ENCODE measurements at regions not wholly inside any gene's neighbourhood (a gene's known extent, or its start where the extent isn't known, plus 50 kb on each side); places are given as distances from the start of the nearest gene placed in this dataset.
"Not testable (repeated sequence)": the region's sequence is repeated elsewhere in the genome, so short reads cannot be mapped to it uniquely, and the experiment has no call there.

GRCh38 chr21:28580585-28580984 lies 412.1 kb downstream of the LTN1 start:
- DNase-seq (ENCODE audit: low read depth) = no peak
- no peak overlapping the region for H3K4me3 ChIP-seq (replicated peaks; ENCODE audit: low read depth, low read length)
- no peak for TF ChIP-seq CTCF (IDR thresholded peaks at IDR 0.05; ENCODE audit: low read length, missing control alignments)

GRCh38 chr21:28579986-28580550 lies 412.6 kb downstream of the LTN1 start:
- H3K4me3 ChIP-seq (replicated peaks; ENCODE audit: low read depth, low read length) = no peak overlapping the region
- TF ChIP-seq CTCF (IDR thresholded peaks at IDR 0.05; ENCODE audit: low read length, missing control alignments) = no peak
- no peak for DNase-seq (ENCODE audit: low read depth)

- no peak overlapping the region for H3K4me3 ChIP-seq (replicated peaks; ENCODE audit: low read depth, low read length)
- TF ChIP-seq CTCF (IDR thresholded peaks at IDR 0.05; ENCODE audit: low read length, missing control alignments) = no peak
- DNase-seq (ENCODE audit: low read depth) = no peak
Observed at GRCh38 chr21:28568692-28569091, 424.0 kb downstream of the LTN1 start.

GRCh38 chr21:28563933-28564332 lies 428.7 kb downstream of the LTN1 start:
- H3K4me3 ChIP-seq (replicated peaks; ENCODE audit: low read depth, low read length); DNase-seq (ENCODE audit: low read depth): not testable (repeated sequence)

GRCh38 chr21:28561772-28562171 lies 430.9 kb downstream of the LTN1 start:
- H3K4me3 ChIP-seq (replicated peaks; ENCODE audit: low read depth, low read length) = no peak overlapping the region
- TF ChIP-seq CTCF (IDR thresholded peaks at IDR 0.05; ENCODE audit: low read length, missing control alignments) = no peak
- no peak for DNase-seq (ENCODE audit: low read depth)

GRCh38 chr21:28554660-28555475 lies 437.8 kb downstream of the LTN1 start:
- H3K4me3 ChIP-seq (replicated peaks; ENCODE audit: low read depth, low read length) = no peak overlapping the region
- TF ChIP-seq CTCF (IDR thresholded peaks at IDR 0.05; ENCODE audit: low read length, missing control alignments) = no peak
- peak; percentile 24 for DNase-seq (ENCODE audit: low read depth)

- no peak overlapping the region for H3K4me3 ChIP-seq (replicated peaks; ENCODE audit: low read depth, low read length)
- no peak for DNase-seq (ENCODE audit: low read depth)
- TF ChIP-seq CTCF (IDR thresholded peaks at IDR 0.05; ENCODE audit: low read length, missing control alignments) = no peak
Observed at GRCh38 chr21:28550057-28550825, 442.4 kb downstream of the LTN1 start.
